Pons (tissue), 1 donor: ENCODE measurements at regions not wholly inside any gene's neighbourhood (a gene's known extent, or its start where the extent isn't known, plus 50 kb on each side); places are given as distances from the start of the nearest gene placed in this dataset.
A peak's percentile ranks its signal among the peaks of the same experiment; 100 is the strongest.

Experiments used
- DNase-seq: peaks from one replicate; pipeline ENCODE4 v3.0.0-alpha.2; 2016; ENCODE audit warnings: low spot score

DNA sequence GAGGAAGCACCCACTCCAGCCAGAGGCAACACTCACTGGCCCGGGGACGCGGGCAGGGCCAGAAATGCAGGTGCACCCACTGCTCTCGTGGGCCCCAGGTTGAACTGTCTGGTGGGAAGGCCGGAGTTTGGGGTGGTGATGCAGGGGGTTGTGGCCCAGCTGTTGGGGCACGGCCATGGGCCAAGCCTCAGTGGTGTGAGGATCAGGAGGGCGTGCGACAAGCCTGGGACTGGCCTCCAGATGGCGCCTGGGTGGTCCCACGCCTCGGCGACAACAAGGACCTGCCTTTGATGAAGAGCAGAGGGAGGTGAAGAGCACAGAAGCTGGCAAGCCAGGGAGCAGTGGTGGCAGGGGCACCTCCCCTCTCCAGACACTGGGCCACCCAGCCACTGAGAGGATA is 240.8 kb downstream of the BRD1 start:
- DNase-seq: no peak

DNA sequence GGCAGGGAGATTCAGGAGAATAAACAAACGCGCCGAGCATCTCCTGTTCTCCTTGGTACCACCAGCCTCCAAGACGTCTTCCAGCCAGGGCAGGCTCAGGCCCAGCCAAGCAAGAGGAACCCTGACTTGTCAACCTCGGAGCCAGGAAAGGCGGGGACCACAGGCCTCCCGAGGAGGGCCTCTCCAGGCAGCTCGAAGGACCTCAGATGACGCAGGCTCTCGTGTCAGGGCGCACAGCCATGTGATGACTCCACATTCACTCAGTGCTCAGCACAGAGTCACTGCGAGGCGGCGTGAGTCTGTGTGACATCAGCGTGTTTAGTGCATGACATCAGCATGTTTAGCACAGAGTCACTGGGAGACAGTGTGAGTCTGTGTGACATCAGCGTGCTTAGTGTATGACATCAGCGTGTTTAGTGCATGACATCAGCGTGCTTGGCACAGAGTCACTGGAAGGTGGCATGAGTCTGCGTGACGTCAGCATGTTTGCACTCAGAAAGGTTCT is 241.4 kb downstream of the BRD1 start:
- no peak for DNase-seq

- no peak for DNase-seq
Observed at GRCh38 chr22:49585461-49586243, 242.0 kb downstream of the BRD1 start.

DNA sequence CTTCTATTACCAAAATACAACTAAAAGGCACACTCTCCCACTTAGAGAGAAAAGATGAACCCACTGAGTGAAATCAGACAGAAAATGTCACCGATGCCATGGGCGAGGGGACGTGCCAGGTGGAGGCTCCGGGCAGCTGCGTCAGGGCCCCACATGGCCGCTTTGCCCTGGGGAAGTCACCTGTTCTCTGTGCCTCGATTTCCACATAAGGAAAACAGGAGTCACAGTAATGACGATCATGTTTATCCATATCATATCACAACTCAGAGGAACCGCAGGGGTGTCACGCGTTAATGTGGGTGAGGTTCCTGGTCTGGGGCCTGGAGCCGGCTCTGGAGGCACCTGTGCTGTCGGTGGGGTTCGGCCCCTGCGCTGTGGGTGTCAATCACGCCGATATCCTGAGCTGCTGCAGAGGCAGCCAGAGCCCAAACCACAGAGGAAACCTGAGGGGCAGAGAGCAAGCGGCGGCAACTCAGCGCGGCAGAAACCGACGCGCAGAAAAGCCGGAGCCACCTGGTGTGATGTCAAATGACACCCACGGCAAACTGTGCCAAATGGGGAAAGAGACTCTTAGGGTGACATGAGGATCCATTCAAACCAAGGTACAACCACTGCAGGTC is 243.7 kb downstream of the BRD1 start:
- DNase-seq: no peak

DNA sequence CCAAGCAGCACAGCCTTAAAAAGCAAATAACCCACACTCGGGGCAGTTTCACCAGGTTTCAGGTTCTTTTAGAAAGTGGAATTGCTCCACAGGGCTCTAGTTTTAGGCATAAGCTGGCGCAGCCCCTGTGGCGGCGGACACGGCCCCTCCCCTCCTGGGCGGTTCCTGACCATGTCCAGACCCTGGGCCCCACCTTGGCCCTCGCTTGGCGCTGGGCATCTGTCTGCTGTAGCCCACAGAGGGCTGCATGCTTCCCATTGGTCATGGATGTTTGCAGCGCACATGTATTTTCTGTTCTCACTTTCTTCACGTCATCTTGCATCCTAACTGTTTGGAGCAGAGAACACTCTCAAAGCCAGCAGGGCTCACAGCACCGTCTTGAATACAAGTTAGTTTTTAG is 244.3 kb downstream of the BRD1 start:
- no peak for DNase-seq

DNA sequence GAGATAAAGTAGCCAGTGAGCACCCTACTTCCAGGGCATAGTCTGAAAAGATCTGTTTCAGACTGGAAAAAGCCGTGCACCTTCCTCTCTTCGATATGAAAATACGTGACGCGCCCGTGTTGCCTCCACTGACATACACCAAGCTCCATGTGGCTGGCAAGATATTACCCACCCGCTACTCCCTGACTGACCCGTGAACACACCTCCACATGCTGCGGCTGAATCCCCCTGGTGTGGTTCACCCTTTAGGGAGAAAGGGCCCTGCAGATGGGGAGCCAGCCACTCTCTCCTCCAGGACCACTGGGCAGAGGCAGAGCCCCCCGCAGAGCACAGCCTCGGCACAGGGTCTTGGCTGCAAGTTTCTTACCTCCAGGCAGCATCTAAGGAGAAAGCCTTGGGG is 245.0 kb downstream of the BRD1 start:
- no peak for DNase-seq

DNA sequence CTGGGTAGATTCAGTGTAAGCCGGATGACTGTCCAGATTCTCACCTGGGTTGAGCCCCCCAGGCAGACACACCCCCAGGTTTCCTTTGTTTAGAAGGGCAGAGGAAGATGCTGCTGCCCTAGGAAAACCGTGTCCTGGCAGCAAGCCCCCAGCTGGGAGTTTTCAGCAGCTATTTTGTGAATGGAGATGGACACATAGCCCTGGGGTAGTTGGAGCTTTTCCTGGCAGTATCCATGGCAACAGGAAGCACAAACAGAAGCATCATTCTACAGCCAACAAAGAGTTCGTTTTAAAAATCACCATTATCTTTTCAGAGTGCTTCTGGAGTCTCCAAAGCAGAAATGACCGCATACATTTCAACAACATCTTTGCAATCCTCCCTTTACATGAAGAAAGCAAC is 245.5 kb downstream of the BRD1 start:
- DNase-seq: peak; percentile 95

GRCh38 chr22:49580024-49580423 is 247.6 kb downstream of the BRD1 start:
- no peak for DNase-seq

- DNase-seq: no peak
Observed at GRCh38 chr22:49577168-49578060, 250.3 kb downstream of the BRD1 start.

GRCh38 chr22:49576241-49577141 is 251.2 kb downstream of the BRD1 start:
- no peak for DNase-seq

GRCh38 chr22:49575703-49576081 is 252.0 kb downstream of the BRD1 start:
- DNase-seq: no peak

DNA sequence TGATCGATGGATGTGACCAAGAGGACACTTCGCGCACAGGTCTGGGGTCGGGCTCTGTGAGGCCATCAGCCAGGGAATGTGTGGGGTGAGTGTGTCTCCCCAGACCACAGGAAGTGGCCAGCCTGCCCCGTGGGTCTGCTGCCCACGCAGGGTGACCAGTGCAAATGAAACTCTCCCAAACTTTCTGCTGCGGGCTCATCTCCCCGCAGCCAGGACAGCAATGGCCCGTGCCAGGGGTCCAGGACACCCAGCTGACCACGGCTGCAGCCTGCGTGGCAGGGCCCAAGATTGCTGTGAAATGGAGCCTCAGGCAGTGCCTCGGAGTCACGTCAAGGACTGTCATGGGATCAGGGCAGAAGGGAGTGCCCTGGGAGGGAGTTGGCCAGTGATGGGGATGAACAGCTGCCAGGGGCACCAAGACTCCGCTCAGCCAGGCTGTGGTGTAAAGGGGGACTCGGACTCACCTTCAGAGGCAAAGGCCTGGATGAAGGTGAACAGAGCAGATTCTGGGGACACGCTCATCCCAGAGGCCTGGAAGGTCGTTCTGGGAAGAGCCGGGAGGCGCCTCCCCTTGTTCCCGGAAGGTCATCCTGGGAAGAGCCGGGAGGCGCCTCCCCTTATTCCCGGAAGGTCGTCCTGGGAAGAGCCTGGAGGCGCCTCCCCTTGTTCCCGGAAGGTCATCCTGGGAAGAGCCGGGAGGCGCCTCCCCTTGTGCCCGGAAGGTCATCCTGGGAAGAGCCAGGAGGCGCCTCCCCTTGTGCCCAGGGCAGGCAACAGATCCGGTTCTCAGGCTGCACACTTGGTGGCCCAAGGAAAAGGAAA is 252.6 kb downstream of the BRD1 start:
- no peak for DNase-seq

DNA sequence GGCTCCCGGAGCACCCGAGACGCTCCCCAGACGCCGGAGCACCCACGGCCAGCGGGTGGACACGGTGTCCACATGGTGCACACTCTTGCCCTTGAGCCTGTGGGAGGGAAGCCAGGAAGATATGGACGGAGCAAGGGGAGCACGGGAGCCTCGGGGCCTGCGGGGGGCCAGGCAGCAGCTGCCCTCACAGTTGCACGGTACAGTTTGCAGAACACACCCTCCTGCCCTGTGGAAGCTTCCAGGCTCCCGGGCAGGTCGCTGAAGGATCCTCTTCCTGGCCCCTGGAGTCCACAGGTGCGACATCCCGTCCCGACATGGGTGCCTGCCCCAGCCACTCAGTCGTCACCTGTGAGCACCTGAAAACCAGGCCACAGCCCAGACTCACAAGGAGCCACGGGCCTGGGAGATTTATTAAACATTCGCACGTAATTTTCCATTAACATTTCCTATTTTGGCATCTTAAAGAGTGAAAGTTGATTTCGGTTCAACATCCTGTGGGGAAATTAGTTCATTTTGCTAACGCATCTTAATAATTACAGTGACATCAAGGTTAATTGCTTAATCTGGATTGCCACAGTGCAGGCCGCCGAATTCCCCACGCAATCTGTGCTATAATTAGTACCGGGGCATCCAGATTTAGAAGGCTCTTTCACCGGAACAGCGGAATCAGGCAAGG is 253.3 kb downstream of the BRD1 start:
- DNase-seq: no peak

GRCh38 chr22:49573109-49573765 is 254.4 kb downstream of the BRD1 start:
- DNase-seq: no peak

- no peak for DNase-seq
Observed at GRCh38 chr22:49571326-49571725, 256.3 kb downstream of the BRD1 start.

DNA sequence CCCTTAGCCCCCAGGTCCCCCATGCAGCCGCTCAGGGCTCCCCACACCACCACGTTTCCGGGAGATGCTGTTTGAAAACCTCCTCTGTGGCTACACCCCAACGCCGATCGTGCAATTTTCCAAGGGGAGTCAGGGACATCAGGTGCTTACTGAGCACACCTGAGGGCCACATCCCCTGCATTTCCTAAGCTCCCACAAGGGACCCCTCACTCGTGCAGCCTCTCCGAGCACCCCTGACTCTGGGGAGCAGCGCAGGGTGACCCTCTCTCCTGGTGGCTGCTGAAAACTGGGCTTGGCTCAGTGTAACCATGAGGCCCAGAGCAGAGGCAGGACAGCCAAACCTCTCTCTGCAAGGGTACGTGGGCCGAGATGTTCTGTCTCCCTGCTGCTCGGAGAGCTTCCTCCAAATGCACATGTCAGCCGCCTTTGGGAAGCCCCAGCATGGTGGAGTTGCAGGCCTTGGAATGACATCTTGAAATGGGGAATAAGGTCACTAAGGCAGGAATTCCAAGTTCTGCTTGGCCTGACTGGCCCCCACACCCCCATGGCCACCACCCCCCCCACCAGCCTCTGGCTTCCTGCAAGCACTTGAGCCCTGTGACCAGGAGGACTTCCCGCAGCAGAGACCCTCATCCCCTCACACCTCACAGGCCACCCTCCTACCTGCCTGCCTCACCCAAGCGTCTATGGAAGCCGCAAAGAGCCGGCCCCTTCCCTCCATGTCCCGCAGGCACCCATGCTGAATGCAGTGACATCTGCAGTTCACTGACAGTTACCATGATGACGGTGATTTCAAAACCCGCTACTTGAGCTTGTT is 257.4 kb downstream of the BRD1 start:
- DNase-seq: no peak

GRCh38 chr22:49569286-49570031 is 258.2 kb downstream of the BRD1 start:
- no peak for DNase-seq

DNA sequence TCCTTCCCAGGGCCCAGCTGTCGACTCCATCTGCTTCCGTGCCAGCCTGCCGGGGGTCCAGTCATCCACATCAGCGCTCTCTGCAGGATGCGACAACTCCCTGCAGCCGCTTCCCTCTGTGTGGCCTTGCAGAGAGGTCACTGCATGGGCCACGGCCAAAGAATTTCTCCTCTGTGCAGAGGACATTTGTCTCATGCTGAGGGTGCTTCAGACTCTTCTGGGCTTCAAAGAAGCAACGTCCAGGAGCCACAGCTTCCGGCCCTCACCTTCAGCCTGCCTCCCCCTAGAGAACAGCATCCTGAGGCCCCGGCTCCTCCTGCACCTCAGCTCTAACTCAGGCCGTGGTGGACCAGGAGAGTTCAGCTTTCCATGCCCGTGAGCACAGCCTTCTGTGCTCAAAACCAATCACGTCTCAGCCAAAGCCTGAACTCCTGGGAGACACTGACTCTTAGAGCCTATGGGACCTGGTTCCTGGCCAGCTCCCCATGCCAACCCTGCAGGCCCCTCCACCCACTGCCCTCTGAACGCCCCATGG is 258.9 kb downstream of the BRD1 start:
- no peak for DNase-seq
